K562 (cell line): ENCODE measurements at regions not wholly inside any gene's neighbourhood (a gene's known extent, or its start where the extent isn't known, plus 50 kb on each side); places are given as distances from the start of the nearest gene placed in this dataset.
A peak's percentile ranks its signal among the peaks of the same experiment; 100 is the strongest.

Experiments
- ATAC-seq: fragments of 200-7000 bp; cut with Tn5 transposase; 3 replicates; pipeline ENCODE4 v1.9.1; 2020; ENCODE audit warnings: moderate library complexity
- BruUV-seq: library from RNA; stranded (reverse); fragments of 400-500 nt; replicated peaks from 2 replicates; lab custom pipeline; 2021; lab: Mats Ljungman, UMichigan
- CTCF ChIA-PET: fragments of 300-600 bp; formaldehyde crosslinking; extraction: SDS; loops from one replicate; lab custom pipeline; 2021; ENCODE audit warnings: low intra/inter-chr PET ratio; lab: Yijun Ruan, JAX
- POLR2A ChIA-PET: fragments of 300-600, 350-650 bp; sonication (Branson Sonifier 250); formaldehyde crosslinking; extraction: SDS; loops from one replicate; lab custom pipeline; 2021; ENCODE audit warnings: antibody characterized with exemption, inconsistent platforms; lab: Yijun Ruan, JAX
- DNase-seq, 4 experiments: peaks; one replicate each; pipeline versions ENCODE4 v3.0.0 to v3.0.0-alpha.2; 2011 to 2018; ENCODE audit warnings: low spot score in 3 of 4, mixed read lengths in 3 of 4; ENCODE audit errors: extremely low read depth in 1 of 4
- FAIRE-seq: peaks from 2 replicates; lab custom pipeline; 2011; peaks lifted over from hg19 to GRCh38; lab: Jason Lieb, UNC
- H2AFZ ChIP-seq: 2 replicates; pipeline ENCODE4 v1.6.0; 2011; ENCODE audit warnings: low read depth, low read length, control low read depth, inconsistent platforms
- H3K27ac ChIP-seq: fragments of 200-600 bp; 3 replicates; pipeline ENCODE4 v1.8.0; 2011; ENCODE audit warnings: low read depth, mild to moderate bottlenecking, control low read depth, inconsistent platforms, low read length, moderate library complexity, mixed read lengths; ENCODE audit errors: extremely low read depth
- H3K27me3 ChIP-seq, 2 experiments: fragments of 300-600 bp in 1 of 2; 2 replicates in 1 of 2; 3 replicates in 1 of 2; pipeline versions ENCODE4 v1.6.0 to v1.8.0; 2011; ENCODE audit warnings: inconsistent platforms in 2 of 2, low read length in 2 of 2, mild to moderate bottlenecking in 1 of 2, mixed read lengths in 1 of 2, moderate library complexity in 1 of 2; ENCODE audit not compliant: control insufficient read depth in 2 of 2, insufficient read depth in 2 of 2
- H3K36me3 ChIP-seq: fragments of 300-600 bp; 3 replicates; pipeline ENCODE4 v1.8.0; 2011; ENCODE audit warnings: mild to moderate bottlenecking, low read length, inconsistent platforms; ENCODE audit not compliant: control insufficient read depth, insufficient read depth
- H3K4me1 ChIP-seq, 2 experiments: fragments of 200-600 bp in 1 of 2; replicated peaks in 1 of 2; 2 replicates in 1 of 2; 3 replicates in 1 of 2; pipeline versions ENCODE4 v1.5.1 to v1.8.0; 2011; ENCODE audit warnings: inconsistent platforms in 2 of 2, low read length in 2 of 2, mild to moderate bottlenecking in 1 of 2, mixed read lengths in 1 of 2, moderate library complexity in 1 of 2; ENCODE audit not compliant: control insufficient read depth in 2 of 2, insufficient read depth in 2 of 2
- H3K4me2 ChIP-seq: 2 replicates; pipeline ENCODE4 v1.6.1; 2011; ENCODE audit warnings: low read length, control low read depth, inconsistent platforms, mixed read lengths; ENCODE audit not compliant: insufficient read depth
- H3K4me3 ChIP-seq: fragments of 200-600 bp; sonication (generic), shearing (Covaris generic); 2 replicates; pipeline ENCODE4 v1.5.1; 2016; ENCODE audit warnings: control low read depth, inconsistent platforms
- H3K79me2 ChIP-seq: fragments of 200-600 bp; 3 replicates; pipeline ENCODE4 v1.8.0; 2011; ENCODE audit warnings: low read length, inconsistent platforms; ENCODE audit not compliant: control insufficient read depth, insufficient read depth
- H3K9ac ChIP-seq, 2 experiments: 2 replicates each; pipeline versions ENCODE4 v1.6.0 to v1.6.1; 2011; ENCODE audit warnings: low read depth in 2 of 2, low read length in 2 of 2, control low read depth in 1 of 2, inconsistent platforms in 1 of 2, mild to moderate bottlenecking in 1 of 2, mixed read lengths in 1 of 2; ENCODE audit not compliant: insufficient read depth in 1 of 2
- H3K9me1 ChIP-seq: one replicate; pipeline ENCODE4 v1.6.0; 2011; ENCODE audit warnings: inconsistent platforms, mild to moderate bottlenecking, low read length, moderate library complexity; ENCODE audit not compliant: control insufficient read depth, insufficient read depth
- H3K9me3 ChIP-seq: replicated peaks from 2 replicates; pipeline ENCODE4 v1.5.1; 2011; ENCODE audit warnings: low read depth, low read length, inconsistent platforms; ENCODE audit not compliant: control insufficient read depth, insufficient read depth
- H4K20me1 ChIP-seq: replicated peaks from 2 replicates; pipeline ENCODE4 v1.6.1; 2011; ENCODE audit warnings: low read length, inconsistent platforms, mixed read lengths; ENCODE audit not compliant: control insufficient read depth, insufficient read depth
- BRD9 ChIP-seq: fragments of 450-650 bp; IDR thresholded peaks from 2 replicates; pipeline ENCODE4 v1.6.1; 2018; ENCODE audit warnings: low read depth; ENCODE audit not compliant: partially characterized antibody
- CSDE1 ChIP-seq, 2 experiments: fragments of 450-650 bp; IDR thresholded peaks; 2 replicates each; pipeline ENCODE4 v1.6.1; 2016; ENCODE audit warnings: mild to moderate bottlenecking in 1 of 2
- EZH2 ChIP-seq: IDR thresholded peaks from 2 replicates; pipeline ENCODE4 v1.6.1; 2012; ENCODE audit warnings: low read depth, mild to moderate bottlenecking, inconsistent platforms, low read length, borderline replicate concordance
- MAFG ChIP-seq: fragments of 450-650 bp; conservative IDR thresholded peaks from 2 replicates; pipeline ENCODE4 v1.6.1; 2016; ENCODE audit warnings: missing genetic modification characterization, missing compliant biosample characterization
- MCM2 ChIP-seq: fragments of 450-650 bp; IDR thresholded peaks from 2 replicates; pipeline ENCODE4 v1.6.1; 2017; ENCODE audit warnings: low read depth, mild to moderate bottlenecking
- MEIS2 ChIP-seq: fragments of 450-650 bp; IDR thresholded peaks from 2 replicates; pipeline ENCODE4 v1.6.1; 2014; ENCODE audit warnings: mild to moderate bottlenecking; ENCODE audit not compliant: partially characterized antibody
- MYNN ChIP-seq, 2 experiments: sonication (generic); formaldehyde crosslinking in 1 of 2; IDR thresholded peaks; 2 replicates each; pipeline versions ENCODE4 v1.5.0 to v1.6.1; 2016 to 2020; ENCODE audit warnings: antibody characterized with exemption in 1 of 2, missing genetic modification reagents in 1 of 2
- NFIC ChIP-seq: fragments of 450-650 bp; IDR thresholded peaks from 2 replicates; pipeline ENCODE4 v1.6.1; 2017; ENCODE audit warnings: mild to moderate bottlenecking, inconsistent platforms
- NR0B1 ChIP-seq: fragments of 450-650 bp; IDR thresholded peaks from one replicate; pipeline ENCODE4 v1.6.1; 2018; ENCODE audit warnings: mild to moderate bottlenecking, moderate library complexity; ENCODE audit not compliant: partially characterized antibody
- PBX2 ChIP-seq, 2 experiments: IDR thresholded peaks in 1 of 2; conservative IDR thresholded peaks in 1 of 2; 2 replicates each; pipeline ENCODE4 v1.6.1; 2016; ENCODE audit warnings: low read depth in 2 of 2, mild to moderate bottlenecking in 1 of 2, missing compliant biosample characterization in 1 of 2, missing genetic modification characterization in 1 of 2, moderate library complexity in 1 of 2
- PHF21A ChIP-seq: fragments of 450-650 bp; IDR thresholded peaks from 2 replicates; pipeline ENCODE4 v1.6.1; 2017; ENCODE audit warnings: low read depth, borderline replicate concordance
- POLR2AphosphoS2 ChIP-seq: IDR thresholded peaks from 2 replicates; pipeline ENCODE4 v1.6.1; 2012; ENCODE audit warnings: low read length, improper control_type of control experiment
- SRF ChIP-seq, 2 experiments: fragments of 250-450, 450-650 bp in 1 of 2; sonication (Bioruptor Pico) in 1 of 2; sonication (generic) in 1 of 2; formaldehyde crosslinking; IDR thresholded peaks; 2 replicates each; pipeline versions ENCODE4 v1.5.0 to v1.5.1; 2020 to 2022; ENCODE audit warnings: mild to moderate bottlenecking in 1 of 2, missing genetic modification reagents in 1 of 2
- ZFP1 ChIP-seq: fragments of 450-650 bp; formaldehyde crosslinking; IDR thresholded peaks from 2 replicates; pipeline ENCODE4 v1.4.0; 2020; ENCODE audit warnings: mild to moderate bottlenecking, mixed read lengths
- ZNF41 ChIP-seq: fragments of 250-450 bp; sonication (Bioruptor Pico); conservative IDR thresholded peaks from 2 replicates; pipeline ENCODE4 v1.4.0; 2020; ENCODE audit warnings: mild to moderate bottlenecking
- ZNF785 ChIP-seq: fragments of 250-450 bp; sonication (Bioruptor Pico); IDR thresholded peaks from 2 replicates; pipeline ENCODE4 v1.4.0; 2020; ENCODE audit warnings: mild to moderate bottlenecking
- WGBS: fragments of 100-300 bp; shearing (Covaris generic); methylation state at CpG from one replicate; pipeline ENCODE4 v1.1.6; 2016; ENCODE audit warnings: low coverage, mixed read lengths; ENCODE audit not compliant: insufficient coverage; ENCODE audit errors: missing lambda C conversion rate; 5-methylcytosine and 5-hydroxymethylcytosine counted together
- in situ Hi-C: fragments of 300-500 bp; cut with MboI; formaldehyde crosslinking; loops from 4 replicates; pipeline ENCODE4 v1.15.0; 2018; ENCODE audit warnings: inconsistent platforms, mixed read lengths
- intact Hi-C: fragments of 100-400 bp; cut with micrococcal nuclease; formaldehyde crosslinking; loops from 2 replicates; pipeline ENCODE4 v1.14.2; 2022
- TF ChIP-seq, protein P1 (sequence below): fragments of 450-650 bp; formaldehyde crosslinking; IDR thresholded peaks from 2 replicates; pipeline ENCODE4 v1.4.0; 2020; ENCODE audit warnings: mild to moderate bottlenecking, moderate library complexity

GRCh38 chr1:201673093-201673492 is 134.2 kb downstream of the NAV1 start (continued):
- TF ChIP-seq MEIS2 (peak; percentile 73), ZNF785 (CRISPR knock-in tag) (no peak), ZNF41 (CRISPR knock-in tag) (no peak), ZFP1 (no peak), MCM2 (no peak), BRD9 (no peak), PBX2 (CRISPR knock-in tag; IDR thresholded peaks at IDR 0.05; ENCODE audit: low read depth) (no peak), PBX2 (tag; conservative IDR thresholded peaks at IDR 0.05; ENCODE audit: low read depth) (peak; percentile 54)
- TF ChIP-seq, all 486 proteins: peak for 3

GRCh38 chr1:201673915-201674314 is 135.0 kb downstream of the NAV1 start:
- ATAC-seq (no peak), FAIRE-seq (no peak), DNase-seq (no peak)
- Histone ChIP-seq H3K4me1 (peaks cover 3 to 18% of the 10 kb centered on the region in 2 experiments; a peak in 4 of 5 replicates), H3K79me2 (no peaks in the 10 kb centered on the region; the same call in 2 of the 3 replicates), H3K4me3 (no peak overlapping the region), H2AFZ (no peak overlapping the region), H4K20me1 (no peaks in the 10 kb centered on the region; the same call in 1 of the 2 replicates), H3K9ac (no peak overlapping the region), H3K36me3 (no peaks in the 10 kb centered on the region), H3K9me1 (no peaks in the 10 kb centered on the region), H3K9me3 (no peaks in the 10 kb centered on the region), H3K4me2 (no peak overlapping the region), H3K27ac (no peak overlapping the region), H3K27me3 (peaks cover 0 to 8% of the 10 kb centered on the region in 2 experiments; a peak in 3 of 5 replicates)
- intact Hi-C loops (no loop called here), in situ Hi-C loops (no loop called here)
- BruUV-seq: no TSS peak
- CTCF ChIA-PET: no interaction called here
- 69% methylated on average over 5 of the region's 5 CpGs for WGBS
- POLR2A ChIA-PET: no interaction called here
- TF ChIP-seq SRF (CRISPR knock-in tag; IDR thresholded peaks at IDR 0.05) (no peak), ZNF41 (CRISPR knock-in tag) (no peak), MAFG (tag) (no peak), POLR2AphosphoS2 (no peak), NFIC (peak; percentile 52; the same call in 1 of the 2 replicates), MYNN (IDR thresholded peaks at IDR 0.05) (peak; percentile 66; the same call in 1 of the 2 replicates), MYNN (CRISPR knock-in tag; IDR thresholded peaks at IDR 0.05) (no peak), CSDE1 (IDR thresholded peaks at IDR 0.05) (peak in 1 of 2 experiments; percentile 43; a peak in 1 of 4 replicates), MEIS2 (no peak), PHF21A (no peak), NR0B1 (no peak), EZH2 (no peak)
- TF ChIP-seq, protein P1, sequence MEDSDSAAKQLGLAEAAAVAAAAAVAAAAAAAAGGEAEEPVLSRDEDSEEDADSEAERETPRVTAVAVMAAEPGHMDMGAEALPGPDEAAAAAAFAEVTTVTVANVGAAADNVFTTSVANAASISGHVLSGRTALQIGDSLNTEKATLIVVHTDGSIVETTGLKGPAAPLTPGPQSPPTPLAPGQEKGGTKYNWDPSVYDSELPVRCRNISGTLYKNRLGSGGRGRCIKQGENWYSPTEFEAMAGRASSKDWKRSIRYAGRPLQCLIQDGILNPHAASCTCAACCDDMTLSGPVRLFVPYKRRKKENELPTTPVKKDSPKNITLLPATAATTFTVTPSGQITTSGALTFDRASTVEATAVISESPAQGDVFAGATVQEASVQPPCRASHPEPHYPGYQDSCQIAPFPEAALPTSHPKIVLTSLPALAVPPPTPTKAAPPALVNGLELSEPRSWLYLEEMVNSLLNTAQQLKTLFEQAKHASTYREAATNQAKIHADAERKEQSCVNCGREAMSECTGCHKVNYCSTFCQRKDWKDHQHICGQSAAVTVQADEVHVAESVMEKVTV: no peak
